ENCODE measurements at regions not wholly inside any gene's neighbourhood (a gene's known extent, or its start where the extent isn't known, plus 50 kb on each side); places are given as distances from the start of the nearest gene placed in this dataset.
"Not testable (repeated sequence)": the region's sequence is repeated elsewhere in the genome, so short reads cannot be mapped to it uniquely, and the experiment has no call there.

DNA sequence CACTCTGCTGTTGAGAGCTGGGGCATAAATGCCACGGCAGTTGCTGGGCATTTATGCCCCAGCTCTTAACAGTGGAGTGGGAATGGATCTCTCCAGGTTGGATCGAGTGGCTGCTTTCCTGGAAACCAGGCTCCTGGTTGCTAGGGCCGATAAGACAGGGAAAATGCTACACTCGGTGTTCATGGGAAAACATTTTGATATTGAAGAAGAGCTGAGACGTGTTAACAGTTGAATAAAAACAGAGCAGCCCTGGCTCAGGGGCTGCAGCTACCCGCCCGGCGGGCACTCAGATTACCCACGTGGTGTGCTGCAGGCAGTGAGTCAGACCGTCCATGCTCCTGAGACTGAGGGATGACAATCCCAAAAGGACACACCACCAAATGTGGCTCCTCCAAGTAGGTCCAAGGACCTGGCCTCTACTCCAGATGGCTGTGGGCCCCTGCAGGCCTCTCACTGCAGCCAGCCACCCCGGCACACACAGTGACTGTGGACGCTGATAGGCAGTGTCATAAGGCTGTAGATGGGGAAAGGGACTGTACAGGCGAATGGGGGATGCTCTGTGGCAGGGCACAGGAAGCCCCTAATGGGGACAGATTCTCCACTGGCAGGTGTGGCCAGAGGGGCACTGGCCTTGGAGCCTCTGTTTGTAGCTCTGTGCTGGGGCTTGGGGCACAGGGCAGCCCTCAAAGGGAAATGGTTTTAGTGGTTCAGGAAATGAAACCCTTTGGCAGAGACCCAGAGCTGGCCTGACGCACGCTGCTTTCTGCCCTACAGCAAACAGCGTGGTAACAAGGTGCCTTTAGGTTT lies 237.8 kb downstream of the LY86 start:
- DNase-seq (ENCODE audit: low read depth): peak; percentile 29
- no peak overlapping the region for H3K4me3 ChIP-seq (replicated peaks; ENCODE audit: low read depth, low read length)
- no peak for TF ChIP-seq CTCF (IDR thresholded peaks at IDR 0.05; ENCODE audit: low read length, missing control alignments)

- DNase-seq (ENCODE audit: low read depth): no peak
- no peak for TF ChIP-seq CTCF (IDR thresholded peaks at IDR 0.05; ENCODE audit: low read length, missing control alignments)
- H3K4me3 ChIP-seq (replicated peaks; ENCODE audit: low read depth, low read length): no peak overlapping the region
These were observed 238.4 kb downstream of the LY86 start for GRCh38 chr6:6826961-6827360.

GRCh38 chr6:6829872-6830685 lies 241.6 kb downstream of the LY86 start:
- H3K4me3 ChIP-seq (replicated peaks; ENCODE audit: low read depth, low read length): no peak overlapping the region
- no peak for DNase-seq (ENCODE audit: low read depth)
- no peak for TF ChIP-seq CTCF (IDR thresholded peaks at IDR 0.05; ENCODE audit: low read length, missing control alignments)

- DNase-seq (ENCODE audit: low read depth); H3K4me3 ChIP-seq (replicated peaks; ENCODE audit: low read depth, low read length): not testable (repeated sequence)
These were observed 242.2 kb downstream of the LY86 start for GRCh38 chr6:6830686-6831063.

- no peak for DNase-seq (ENCODE audit: low read depth)
- H3K4me3 ChIP-seq (replicated peaks; ENCODE audit: low read depth, low read length): no peak overlapping the region
- no peak for TF ChIP-seq CTCF (IDR thresholded peaks at IDR 0.05; ENCODE audit: low read length, missing control alignments)
These were observed 243.9 kb downstream of the LY86 start for GRCh38 chr6:6832439-6832838.

GRCh38 chr6:6834356-6835222 lies 246.1 kb downstream of the LY86 start:
- H3K4me3 ChIP-seq (replicated peaks; ENCODE audit: low read depth, low read length): no peak overlapping the region
- DNase-seq (ENCODE audit: low read depth): no peak
- no peak for TF ChIP-seq CTCF (IDR thresholded peaks at IDR 0.05; ENCODE audit: low read length, missing control alignments)

DNA sequence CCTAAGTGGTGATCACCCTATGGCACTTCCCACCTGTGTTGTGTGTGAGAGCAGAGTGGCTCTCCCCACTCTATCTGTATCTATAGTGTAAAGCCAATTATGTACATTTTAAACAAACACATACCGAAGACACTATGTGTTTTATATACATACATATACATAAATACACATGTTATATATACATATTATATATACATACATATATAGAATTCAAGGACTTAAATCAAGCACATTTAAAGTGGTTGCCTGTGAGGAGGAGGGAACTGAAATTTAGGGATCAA lies 246.6 kb downstream of the LY86 start:
- no peak overlapping the region for H3K4me3 ChIP-seq (replicated peaks; ENCODE audit: low read depth, low read length)
- TF ChIP-seq CTCF (IDR thresholded peaks at IDR 0.05; ENCODE audit: low read length, missing control alignments): no peak
- DNase-seq (ENCODE audit: low read depth): no peak

All from fibroblast of pulmonary artery (primary cell).